GM04504 (cell line): ENCODE measurements at regions not wholly inside any gene's neighbourhood (a gene's known extent, or its start where the extent isn't known, plus 50 kb on each side); places are given as distances from the start of the nearest gene placed in this dataset.

Source experiments
- DNase-seq: peaks from one replicate; pipeline ENCODE4 v3.0.0-alpha.2; 2012; ENCODE audit warnings: low read depth

GRCh38 chr13:100940658-100941057 is 266.1 kb upstream of the TMTC4 start:
- no peak for DNase-seq

- no peak for DNase-seq
These were observed 259.2 kb upstream of the TMTC4 start for GRCh38 chr13:100933841-100934240.

GRCh38 chr13:100922599-100922998 is 248.0 kb upstream of the TMTC4 start:
- DNase-seq = no peak

- DNase-seq = no peak
These were observed 246.5 kb upstream of the TMTC4 start for GRCh38 chr13:100921139-100921538.

- no peak for DNase-seq
These were observed 242.4 kb upstream of the TMTC4 start for GRCh38 chr13:100917011-100917410.

- no peak for DNase-seq
These were observed 238.5 kb upstream of the TMTC4 start for GRCh38 chr13:100913143-100913542.

- no peak for DNase-seq
These were observed 229.8 kb upstream of the TMTC4 start for GRCh38 chr13:100904293-100904976.

- no peak for DNase-seq
These were observed 225.2 kb upstream of the TMTC4 start for GRCh38 chr13:100899720-100900316.

- no peak for DNase-seq
These were observed 223.8 kb upstream of the TMTC4 start for GRCh38 chr13:100898431-100898830.

GRCh38 chr13:100895651-100896050 is 221.1 kb upstream of the TMTC4 start:
- no peak for DNase-seq

- DNase-seq = no peak
These were observed 218.4 kb upstream of the TMTC4 start for GRCh38 chr13:100892981-100893380.

GRCh38 chr13:100890645-100891044 is 216.1 kb upstream of the TMTC4 start:
- DNase-seq = no peak

GRCh38 chr13:100887729-100888151 is 213.1 kb upstream of the TMTC4 start:
- DNase-seq = peak; percentile 51

- no peak for DNase-seq
These were observed 208.9 kb upstream of the TMTC4 start for GRCh38 chr13:100883453-100883852.

GRCh38 chr13:100881291-100881864 is 206.8 kb upstream of the TMTC4 start:
- peak; percentile 24 for DNase-seq

GRCh38 chr13:100880166-100880565 is 205.6 kb upstream of the TMTC4 start:
- DNase-seq = no peak

GRCh38 chr13:100879255-100879654 is 204.7 kb upstream of the TMTC4 start:
- DNase-seq = no peak

- DNase-seq = no peak
These were observed 201.4 kb upstream of the TMTC4 start for GRCh38 chr13:100876044-100876403.

- peak; percentile 65 for DNase-seq
These were observed 200.9 kb upstream of the TMTC4 start for GRCh38 chr13:100875392-100876043.

GRCh38 chr13:100872761-100873160 is 198.2 kb upstream of the TMTC4 start:
- no peak for DNase-seq

GRCh38 chr13:100870898-100871297 is 196.3 kb upstream of the TMTC4 start:
- no peak for DNase-seq

- no peak for DNase-seq
These were observed 186.3 kb upstream of the TMTC4 start for GRCh38 chr13:100860866-100861265.

GRCh38 chr13:100859861-100860260 is 185.3 kb upstream of the TMTC4 start:
- DNase-seq = no peak
